GM18505 (cell line): ENCODE measurements at regions not wholly inside any gene's neighbourhood (a gene's known extent, or its start where the extent isn't known, plus 50 kb on each side); places are given as distances from the start of the nearest gene placed in this dataset.

Experiments used
- ATAC-seq: cut with Tn5 transposase; IDR thresholded peaks from one replicate; pipeline ENCODE4 v1.9.1; 2021; ENCODE audit not compliant: unreplicated experiment
- POLR2A ChIP-seq: IDR thresholded peaks from 4 replicates; pipeline ENCODE4 v1.6.1; 2011; ENCODE audit warnings: borderline replicate concordance; ENCODE audit not compliant: insufficient read depth, insufficient read length; ENCODE audit errors: extremely low read depth

DNA sequence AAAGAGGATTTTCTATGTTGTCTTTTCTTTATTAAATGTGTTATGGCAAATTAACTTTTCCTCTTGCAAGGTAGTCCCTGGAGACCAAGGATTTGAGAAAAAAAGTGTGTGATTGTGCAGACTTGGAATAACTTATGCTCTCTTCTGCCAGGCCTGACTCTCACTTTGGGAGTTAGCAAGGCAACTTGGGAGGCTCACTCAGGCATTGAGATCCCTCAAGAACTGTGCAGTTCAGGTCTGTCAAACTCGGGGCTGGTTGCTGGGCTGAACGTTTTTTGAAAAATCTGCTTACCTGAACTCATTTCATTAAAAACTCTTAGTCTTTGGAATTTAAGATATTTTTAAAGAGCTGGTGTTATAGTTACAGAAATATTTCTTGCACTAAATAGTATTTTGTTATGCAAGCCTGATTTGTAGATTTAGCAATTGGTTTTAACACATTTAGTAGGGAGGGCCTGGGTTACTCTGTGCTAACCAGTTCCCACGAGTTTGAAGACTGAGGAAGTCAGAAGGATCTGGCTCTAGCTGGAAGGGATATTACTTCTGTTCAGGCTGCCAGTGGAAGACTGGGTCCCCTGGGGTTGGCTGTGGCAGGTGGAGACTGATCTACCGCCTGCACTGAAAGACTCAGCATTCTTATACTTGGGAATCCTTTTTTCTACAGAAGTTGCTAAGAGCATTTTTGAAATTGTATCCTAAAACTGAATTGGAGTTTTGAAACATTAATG, 150.4 kb upstream of the PCSK5 start:
- no peak for ATAC-seq
- no peak for TF ChIP-seq POLR2A

DNA sequence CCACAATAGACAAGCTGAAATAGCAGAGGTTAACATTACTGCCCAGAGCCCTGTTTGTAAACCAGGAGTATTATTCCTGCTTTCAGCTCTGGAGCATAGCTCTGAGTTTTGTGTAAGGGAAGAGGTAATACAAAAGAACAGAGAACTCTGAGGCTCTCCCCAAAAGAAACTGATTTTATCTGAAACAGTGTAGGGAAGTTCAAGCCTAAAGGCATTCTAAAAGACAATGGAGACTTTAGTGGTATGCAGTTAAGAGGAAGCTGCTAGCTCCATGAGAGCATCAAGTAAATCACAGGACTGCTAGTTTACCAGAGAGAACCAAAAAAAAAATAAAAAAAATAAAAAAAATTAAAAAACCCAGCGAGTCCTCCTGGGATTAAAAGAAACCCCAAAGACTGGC, 146.6 kb upstream of the PCSK5 start:
- TF ChIP-seq POLR2A: no peak
- ATAC-seq: no peak

DNA sequence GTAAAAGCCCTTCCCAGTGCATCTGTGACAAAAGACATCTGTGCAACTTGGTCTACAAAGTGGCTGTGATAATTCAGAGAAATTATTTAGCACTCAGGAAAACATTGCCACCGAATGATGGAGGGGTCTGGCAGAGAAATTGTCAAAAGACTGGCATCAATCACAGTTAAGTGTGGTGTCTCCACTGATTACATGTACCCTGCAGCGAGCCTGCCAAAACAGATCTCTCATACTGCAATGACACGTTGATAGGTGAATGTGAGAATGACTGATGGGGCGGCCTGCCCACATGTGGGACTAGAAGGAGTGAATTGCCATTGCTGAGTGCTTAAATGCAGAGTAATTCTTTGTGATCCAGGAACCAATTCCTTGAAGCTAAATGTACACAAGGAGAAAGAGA, 136.4 kb upstream of the PCSK5 start:
- no peak for TF ChIP-seq POLR2A

DNA sequence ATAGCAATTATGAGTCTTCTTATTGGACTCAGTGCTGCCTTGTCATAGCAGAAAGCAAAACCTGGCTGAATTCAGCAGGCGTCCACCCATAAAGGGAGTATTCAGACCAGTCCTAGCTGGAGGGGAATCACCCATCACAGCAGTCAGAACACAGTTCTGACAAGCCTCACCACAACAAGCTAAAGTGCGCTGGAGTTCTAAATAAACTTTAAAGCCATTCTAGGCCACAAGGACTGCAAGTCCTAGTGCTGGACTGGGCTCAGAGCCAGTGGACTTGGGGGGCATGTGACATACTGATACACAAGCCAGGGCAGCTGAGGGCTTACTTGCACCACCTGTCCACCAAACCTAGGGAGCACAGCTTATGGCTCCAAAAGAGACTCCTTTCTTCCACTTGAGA, 115.3 kb upstream of the PCSK5 start:
- no peak for TF ChIP-seq POLR2A
- ATAC-seq: no peak

More for the DNA sequence above, 136.4 kb upstream of the PCSK5 start:
- no peak for ATAC-seq

DNA sequence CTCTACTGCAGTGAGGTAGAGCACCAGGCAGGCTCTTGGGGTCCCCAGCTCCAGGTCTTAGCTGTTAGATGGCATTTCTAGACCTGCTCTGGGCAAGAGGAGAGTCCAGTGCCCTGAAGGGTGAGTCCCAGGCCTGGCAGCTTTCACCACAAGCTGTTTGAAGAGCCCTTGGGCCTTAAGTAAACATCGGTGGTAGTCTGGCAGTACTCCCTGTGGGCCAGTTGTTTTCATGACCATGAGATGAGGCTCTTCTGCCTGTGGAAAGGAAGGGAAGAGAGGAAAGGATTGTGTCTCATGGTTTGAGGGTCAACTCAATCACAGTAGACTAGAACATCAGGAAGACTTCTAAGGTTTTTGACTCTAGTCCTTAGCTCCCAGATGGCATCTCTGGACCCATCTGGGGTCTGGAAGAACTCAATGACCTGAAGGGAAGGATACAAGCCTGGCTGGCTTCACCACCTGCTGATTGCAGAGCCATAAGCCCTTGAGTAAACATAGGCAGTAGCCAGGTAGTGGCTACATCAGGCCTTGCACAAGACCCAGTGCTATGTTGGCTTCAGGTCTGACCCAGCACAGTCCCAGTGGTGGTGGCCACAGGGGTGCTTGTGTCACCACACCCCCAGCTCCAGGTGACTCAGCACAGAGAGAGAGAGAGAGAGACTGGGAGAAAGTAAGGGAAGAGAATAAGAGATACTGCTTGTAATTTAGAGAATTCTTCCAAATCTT, 114.3 kb upstream of the PCSK5 start:
- no peak for TF ChIP-seq POLR2A
- ATAC-seq: no peak

DNA sequence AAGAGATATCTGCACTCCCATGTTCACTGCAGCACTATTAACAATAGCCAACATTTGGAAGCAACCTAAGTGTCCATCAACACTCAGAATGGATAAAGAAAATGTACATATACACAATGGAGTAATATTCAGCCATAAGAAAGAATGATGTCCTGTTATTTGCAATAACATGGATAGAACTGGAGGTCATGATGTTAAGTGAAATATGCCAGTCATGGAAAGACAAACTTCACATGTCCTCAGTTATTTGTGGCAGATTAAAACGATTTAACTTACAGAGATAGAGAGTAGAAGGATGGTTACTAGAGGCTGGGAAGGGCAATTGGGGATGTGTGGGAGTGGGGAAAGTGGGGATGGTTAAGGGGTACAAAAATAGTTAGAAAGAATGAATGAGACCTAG, 110.3 kb upstream of the PCSK5 start:
- ATAC-seq: no peak

DNA sequence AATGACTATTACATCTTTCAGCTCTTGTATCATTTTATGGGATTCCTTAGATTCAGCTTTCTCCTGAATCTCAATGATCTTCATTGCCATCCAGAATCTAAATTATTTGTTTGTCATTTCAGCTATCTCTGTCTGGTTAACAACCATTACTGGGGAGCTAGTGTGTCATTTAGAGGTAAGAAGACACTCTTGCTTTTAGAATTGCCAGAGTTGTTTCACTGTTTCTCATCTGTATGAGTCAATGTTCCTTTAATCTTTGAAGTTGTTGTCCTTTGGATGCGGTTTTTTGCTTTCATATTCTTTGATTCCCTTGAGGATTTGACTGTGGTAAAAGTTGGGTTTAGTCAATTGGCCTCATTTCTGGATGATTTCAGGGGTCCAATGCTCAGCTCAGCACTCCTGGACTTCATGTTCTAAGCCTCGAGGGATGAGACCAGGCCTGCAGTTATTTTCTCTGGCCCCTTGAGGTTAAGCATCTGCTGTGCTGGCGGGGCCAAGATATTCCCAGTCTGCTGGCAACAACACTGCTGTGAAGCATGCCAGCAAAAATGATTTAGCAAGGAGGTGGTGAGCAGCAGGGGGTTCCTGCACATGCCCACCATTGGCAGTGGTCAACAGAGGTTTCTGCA, 102.4 kb upstream of the PCSK5 start:
- TF ChIP-seq POLR2A: no peak

More for the DNA sequence above, 110.3 kb upstream of the PCSK5 start:
- TF ChIP-seq POLR2A: no peak

DNA sequence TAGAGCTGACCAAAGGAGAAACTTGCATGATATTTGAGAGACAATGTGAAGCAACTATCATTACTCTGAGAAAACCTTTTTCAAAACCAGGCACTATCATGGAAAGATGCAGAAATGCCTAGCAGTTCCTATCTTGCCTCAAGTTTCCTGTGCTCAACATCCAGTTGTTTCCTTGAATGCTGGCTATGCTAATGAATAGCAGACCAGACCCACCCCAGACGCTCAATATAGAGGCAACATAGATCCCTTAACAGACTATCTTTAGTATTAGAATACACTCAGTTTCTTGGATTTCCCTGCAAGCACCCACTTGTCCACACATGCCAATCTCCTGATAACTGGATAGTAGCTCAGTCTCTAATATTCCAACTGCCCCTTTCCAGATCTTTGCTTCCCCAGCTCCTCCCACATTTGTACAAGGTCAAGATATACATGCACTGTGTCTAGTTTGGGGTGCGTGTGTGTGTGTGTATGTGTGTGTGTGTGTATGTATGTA, 93.3 kb upstream of the PCSK5 start:
- no peak for ATAC-seq
- TF ChIP-seq POLR2A: no peak

More for the DNA sequence above, 102.4 kb upstream of the PCSK5 start:
- ATAC-seq: no peak

DNA sequence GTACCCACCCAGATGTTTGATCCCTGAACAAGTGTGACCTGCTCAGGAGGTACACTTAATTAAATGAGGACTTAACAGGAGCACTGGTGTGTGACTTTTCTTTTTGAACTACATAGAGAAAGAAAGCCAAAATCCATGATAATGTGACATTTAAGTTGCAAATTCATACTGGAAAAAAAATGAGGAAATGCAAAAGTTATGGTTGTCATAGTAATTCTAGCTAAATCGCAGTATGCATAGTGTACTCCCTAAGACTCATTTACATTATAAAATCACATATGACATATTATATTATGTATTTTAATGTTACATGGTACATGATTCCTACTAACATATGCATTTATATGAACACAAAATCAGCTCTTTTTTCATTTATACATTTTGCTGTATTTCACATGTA, 92.0 kb upstream of the PCSK5 start:
- no peak for TF ChIP-seq POLR2A
- ATAC-seq: no peak

DNA sequence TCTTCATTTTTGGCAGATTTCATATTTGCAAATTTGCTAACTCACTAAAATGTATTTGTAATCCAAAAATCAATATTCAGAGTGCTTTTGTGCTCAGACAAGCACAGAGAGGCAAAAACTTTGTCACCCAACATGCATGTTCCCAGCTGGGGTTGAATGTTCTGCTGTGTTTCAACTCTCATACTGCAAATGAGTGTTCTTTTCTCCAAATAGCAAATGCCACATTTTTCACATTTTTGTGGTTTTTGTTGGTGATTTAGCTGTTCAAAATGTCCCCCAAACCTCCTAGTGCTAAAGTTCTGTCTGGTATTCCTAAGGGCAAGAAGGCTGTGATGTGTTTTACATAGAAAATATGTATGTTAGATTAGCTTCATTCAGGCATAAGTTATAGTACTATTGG, 87.3 kb upstream of the PCSK5 start:
- ATAC-seq: no peak

DNA sequence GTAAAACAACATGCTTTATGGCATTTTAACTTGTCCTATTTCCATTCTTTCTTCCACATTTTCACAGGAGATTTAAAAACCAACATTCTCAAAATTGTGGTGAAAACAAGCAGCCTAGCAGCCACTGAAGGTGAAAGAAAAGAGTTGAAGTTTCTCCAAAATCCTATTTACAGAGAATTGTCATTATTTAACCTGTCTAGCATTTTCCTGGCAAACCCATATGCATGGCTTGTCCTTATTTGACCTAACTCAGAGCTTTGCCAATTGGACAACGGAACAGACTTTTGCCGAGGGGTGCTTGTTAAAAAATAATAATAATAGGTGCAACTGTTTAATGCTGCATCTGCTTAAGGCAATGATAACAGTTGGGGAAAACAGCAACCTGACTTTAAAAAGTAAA, 80.4 kb upstream of the PCSK5 start:
- ATAC-seq: no peak
- no peak for TF ChIP-seq POLR2A

More for the DNA sequence above, 87.3 kb upstream of the PCSK5 start:
- TF ChIP-seq POLR2A: no peak

DNA sequence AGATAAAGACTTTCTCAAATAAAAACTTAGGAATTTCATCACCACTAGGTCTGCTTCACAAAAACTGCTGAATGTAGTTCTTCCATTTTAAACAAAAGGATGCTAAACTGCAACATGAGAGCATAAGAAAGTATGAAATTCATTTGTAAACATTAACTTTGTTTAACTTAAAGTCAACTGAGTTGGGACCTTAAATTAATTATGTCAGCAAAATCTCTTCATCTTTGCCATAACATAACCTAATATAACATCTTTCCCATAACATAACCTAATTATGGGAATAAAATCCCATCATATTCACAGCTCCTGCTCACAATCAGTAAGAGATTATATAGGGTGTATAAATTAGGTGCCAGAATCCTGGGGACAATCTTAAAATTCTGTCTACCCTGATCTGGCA, 78.8 kb upstream of the PCSK5 start:
- TF ChIP-seq POLR2A: no peak

DNA sequence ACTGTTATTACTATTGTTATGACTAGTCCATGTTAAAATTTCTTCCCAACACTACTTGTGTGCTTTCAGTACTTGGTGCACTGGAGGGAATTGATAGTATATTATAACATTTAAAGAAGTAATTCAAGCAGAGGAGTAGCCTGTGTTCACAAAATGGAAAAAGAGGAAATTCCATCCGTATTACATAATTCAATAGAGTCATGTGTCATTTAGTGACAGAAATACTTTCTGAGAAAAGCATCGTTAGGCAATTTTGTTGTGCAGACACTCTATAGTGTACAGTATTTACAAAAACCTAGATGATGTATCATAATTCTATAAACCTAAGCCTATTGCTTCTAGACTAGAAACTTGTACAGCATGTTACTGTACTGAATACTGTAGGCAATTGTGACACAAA, 78.3 kb upstream of the PCSK5 start:
- ATAC-seq: no peak
- TF ChIP-seq POLR2A: no peak

More for the DNA sequence above, 78.8 kb upstream of the PCSK5 start:
- no peak for ATAC-seq
